Uterus (tissue), 3 donors: ENCODE measurements at regions not wholly inside any gene's neighbourhood (a gene's known extent, or its start where the extent isn't known, plus 50 kb on each side); places are given as distances from the start of the nearest gene placed in this dataset.

Source experiments
- DNase-seq, 2 donors: peaks; one replicate each; pipeline ENCODE4 v3.0.0-alpha.2; 2019 to 2020
- H3K27ac ChIP-seq, 2 donors: fragments of 200-600 bp; sonication (generic); 1 replicate in 1 of 2; 2 replicates in 1 of 2; pipeline ENCODE4 v1.5.1; 2016 to 2018
- H3K27me3 ChIP-seq, 2 donors: fragments of 200-600 bp; sonication (generic); one replicate each; pipeline ENCODE4 v1.5.1; 2018 to 2019; ENCODE audit warnings: control low read depth in 1 of 2
- H3K36me3 ChIP-seq, 2 donors: fragments of 200-600 bp; sonication (generic); one replicate each; pipeline ENCODE4 v1.5.1; 2019; ENCODE audit warnings: control low read depth in 1 of 2
- H3K4me1 ChIP-seq, 2 donors: fragments of 200-600 bp; sonication (generic); one replicate each; pipeline ENCODE4 v1.5.1; 2018 to 2019; ENCODE audit warnings: control low read depth in 1 of 2
- H3K4me3 ChIP-seq, 2 donors: fragments of 200-600 bp; sonication (generic); 1 replicate in 1 of 2; 2 replicates in 1 of 2; pipeline ENCODE4 v1.5.1; 2018 to 2019; ENCODE audit warnings: mild to moderate bottlenecking in 1 of 2
- H3K9me3 ChIP-seq, 2 donors: fragments of 200-600 bp; sonication (generic); one replicate each; pipeline ENCODE4 v1.5.1; 2019; ENCODE audit warnings: control low read depth in 1 of 2
- POLR2A ChIP-seq, 2 donors: fragments of 450-650 bp; IDR thresholded peaks; one replicate each; pipeline ENCODE4 v1.6.1; 2016; ENCODE audit warnings: antibody characterized with exemption in 2 of 2, mild to moderate bottlenecking in 1 of 2, moderate library complexity in 1 of 2
- intact Hi-C: fragments of 100-400 bp; cut with DNase I; formaldehyde crosslinking; loops from one replicate; pipeline ENCODE4 v1.15.1; 2023; ENCODE audit warnings: low total_unique reads
- TF ChIP-seq, protein P1 (sequence below), 4 experiments: fragments of 200-600 bp in 2 of 4; fragments of 450-650 bp in 2 of 4; sonication (generic) in 2 of 4; IDR thresholded peaks; one replicate each; pipeline ENCODE4 v1.5.1; 2016 to 2019; ENCODE audit warnings: antibody characterized with exemption in 4 of 4, mild to moderate bottlenecking in 2 of 4, moderate library complexity in 1 of 4
- donor health status: DM: yes; HTN: yes; CAD: no.

DNA sequence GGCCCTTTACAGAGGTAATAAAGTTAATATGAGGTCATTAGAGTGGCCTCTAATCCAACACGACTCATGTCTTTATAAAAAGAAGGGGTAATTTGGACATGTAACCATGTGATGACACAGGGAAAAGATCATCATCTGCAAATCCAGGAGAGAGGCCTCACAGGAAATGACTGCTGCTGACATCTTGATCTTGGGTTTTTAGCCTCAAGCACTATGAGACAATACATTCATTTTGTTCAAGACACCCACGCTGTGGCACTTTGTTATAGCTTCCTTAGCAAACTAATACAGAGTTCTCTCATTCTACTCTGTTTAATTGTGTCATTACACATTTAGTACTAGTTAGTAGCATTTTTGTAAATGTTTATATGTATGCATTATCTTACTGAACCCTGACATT lies 64.0 kb upstream of the RUNX1 start:
- TF ChIP-seq, protein P1, sequence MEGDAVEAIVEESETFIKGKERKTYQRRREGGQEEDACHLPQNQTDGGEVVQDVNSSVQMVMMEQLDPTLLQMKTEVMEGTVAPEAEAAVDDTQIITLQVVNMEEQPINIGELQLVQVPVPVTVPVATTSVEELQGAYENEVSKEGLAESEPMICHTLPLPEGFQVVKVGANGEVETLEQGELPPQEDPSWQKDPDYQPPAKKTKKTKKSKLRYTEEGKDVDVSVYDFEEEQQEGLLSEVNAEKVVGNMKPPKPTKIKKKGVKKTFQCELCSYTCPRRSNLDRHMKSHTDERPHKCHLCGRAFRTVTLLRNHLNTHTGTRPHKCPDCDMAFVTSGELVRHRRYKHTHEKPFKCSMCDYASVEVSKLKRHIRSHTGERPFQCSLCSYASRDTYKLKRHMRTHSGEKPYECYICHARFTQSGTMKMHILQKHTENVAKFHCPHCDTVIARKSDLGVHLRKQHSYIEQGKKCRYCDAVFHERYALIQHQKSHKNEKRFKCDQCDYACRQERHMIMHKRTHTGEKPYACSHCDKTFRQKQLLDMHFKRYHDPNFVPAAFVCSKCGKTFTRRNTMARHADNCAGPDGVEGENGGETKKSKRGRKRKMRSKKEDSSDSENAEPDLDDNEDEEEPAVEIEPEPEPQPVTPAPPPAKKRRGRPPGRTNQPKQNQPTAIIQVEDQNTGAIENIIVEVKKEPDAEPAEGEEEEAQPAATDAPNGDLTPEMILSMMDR (IDR thresholded peaks at IDR 0.05) = no peak
- no peak for TF ChIP-seq POLR2A (IDR thresholded peaks at IDR 0.05)
- H3K9me3 ChIP-seq = no peaks in the 10 kb centered on the region

DNA sequence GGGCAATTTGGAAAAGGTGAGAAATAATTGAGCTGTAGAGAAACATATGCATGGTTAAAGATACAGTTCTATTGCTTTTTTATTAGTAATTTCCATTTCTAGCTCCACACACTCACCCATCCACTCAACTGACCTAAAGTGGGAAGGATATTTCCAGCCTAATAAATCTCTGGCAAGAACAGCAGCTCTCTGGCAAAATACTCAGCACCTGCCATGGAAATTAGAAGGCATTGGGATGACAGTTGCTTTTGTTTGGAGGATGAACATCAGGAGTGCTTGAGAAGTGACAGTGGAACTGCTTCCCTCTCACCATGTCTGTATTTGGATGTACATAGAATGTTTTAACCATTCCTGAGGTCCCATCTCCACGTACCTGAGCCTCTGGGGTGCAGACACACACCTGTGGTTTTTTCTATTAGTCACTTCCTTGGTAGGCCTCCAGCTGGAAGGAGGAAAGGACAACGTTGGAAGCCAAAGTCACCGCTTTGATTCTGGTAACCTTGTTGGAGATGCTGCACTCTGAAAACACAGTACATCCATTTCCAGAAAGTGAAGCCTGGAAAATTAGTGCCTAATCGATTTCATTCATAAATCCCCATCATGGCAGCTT lies 62.3 kb upstream of the RUNX1 start:
- H3K4me1 ChIP-seq = no peaks in the 10 kb centered on the region
- H3K4me3 ChIP-seq = no peak overlapping the region
- H3K9me3 ChIP-seq = no peaks in the 10 kb centered on the region
- H3K36me3 ChIP-seq = no peaks in the 10 kb centered on the region
- H3K27ac ChIP-seq = no peak overlapping the region
- TF ChIP-seq, protein P1 (IDR thresholded peaks at IDR 0.05) = no peak
- no peak for TF ChIP-seq POLR2A (IDR thresholded peaks at IDR 0.05)
- DNase-seq = no peak
- intact Hi-C loops = no loop called here
- H3K27me3 ChIP-seq = no peaks in the 10 kb centered on the region

More for the DNA sequence above, 64.0 kb upstream of the RUNX1 start:
- Histone ChIP-seq H3K36me3 (no peaks in the 10 kb centered on the region), H3K27ac (no peak overlapping the region), H3K27me3 (no peaks in the 10 kb centered on the region), H3K4me3 (no peak overlapping the region), H3K4me1 (no peaks in the 10 kb centered on the region)
- no peak for DNase-seq
- intact Hi-C loops = no loop called here

DNA sequence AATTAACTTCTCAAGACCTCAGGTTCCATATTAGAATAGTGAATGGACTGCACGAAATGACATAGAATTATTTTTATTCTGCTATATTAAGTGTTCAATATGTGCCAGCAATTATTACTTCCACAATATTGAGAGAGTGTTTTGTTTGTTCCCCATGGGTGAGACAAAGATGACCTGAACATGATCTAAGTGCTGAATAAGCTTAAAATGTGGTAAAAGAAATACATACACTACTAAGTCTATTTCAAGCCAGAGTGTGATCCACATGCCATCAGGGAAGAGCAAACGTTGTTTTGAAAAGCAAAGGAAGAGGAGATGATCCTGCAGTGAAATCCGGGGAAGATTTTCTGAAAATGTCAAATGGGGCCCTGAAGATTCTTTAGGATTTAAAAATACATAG lies 59.8 kb upstream of the RUNX1 start:
- Histone ChIP-seq H3K9me3 (no peaks in the 10 kb centered on the region), H3K27ac (no peak overlapping the region), H3K27me3 (no peaks in the 10 kb centered on the region), H3K36me3 (no peaks in the 10 kb centered on the region), H3K4me1 (no peaks in the 10 kb centered on the region), H3K4me3 (no peak overlapping the region)
- intact Hi-C loops = no loop called here
- no peak for DNase-seq
- TF ChIP-seq, protein P1 (IDR thresholded peaks at IDR 0.05) = no peak
- TF ChIP-seq POLR2A (IDR thresholded peaks at IDR 0.05) = no peak

DNA sequence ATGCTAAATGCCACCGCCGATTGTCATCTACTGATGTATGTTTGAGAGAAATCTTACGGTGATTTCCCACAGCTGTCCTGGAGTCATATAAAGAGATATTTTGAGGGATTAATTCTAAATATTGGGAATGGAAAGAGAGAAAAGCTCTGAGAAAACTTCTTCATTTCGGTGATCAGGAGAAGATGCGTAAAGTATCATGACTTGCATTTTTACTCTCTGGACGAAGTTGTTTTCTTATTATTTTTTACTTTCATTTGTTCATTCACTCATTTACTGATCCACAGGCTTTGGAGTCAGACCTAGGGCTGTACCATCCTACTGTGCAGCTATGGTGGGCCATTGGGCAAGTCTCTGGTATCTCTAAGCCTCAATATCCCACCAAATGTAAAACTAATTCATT lies 58.4 kb upstream of the RUNX1 start:
- TF ChIP-seq POLR2A (IDR thresholded peaks at IDR 0.05) = no peak
- TF ChIP-seq, protein P1 (IDR thresholded peaks at IDR 0.05) = no peak
- H3K9me3 ChIP-seq = no peaks in the 10 kb centered on the region
- intact Hi-C loops = no loop called here
- DNase-seq = no peak
- no peak overlapping the region for H3K27ac ChIP-seq
- H3K4me3 ChIP-seq = no peak overlapping the region
- no peaks in the 10 kb centered on the region for H3K27me3 ChIP-seq
- no peaks in the 10 kb centered on the region for H3K4me1 ChIP-seq
- H3K36me3 ChIP-seq = no peaks in the 10 kb centered on the region

DNA sequence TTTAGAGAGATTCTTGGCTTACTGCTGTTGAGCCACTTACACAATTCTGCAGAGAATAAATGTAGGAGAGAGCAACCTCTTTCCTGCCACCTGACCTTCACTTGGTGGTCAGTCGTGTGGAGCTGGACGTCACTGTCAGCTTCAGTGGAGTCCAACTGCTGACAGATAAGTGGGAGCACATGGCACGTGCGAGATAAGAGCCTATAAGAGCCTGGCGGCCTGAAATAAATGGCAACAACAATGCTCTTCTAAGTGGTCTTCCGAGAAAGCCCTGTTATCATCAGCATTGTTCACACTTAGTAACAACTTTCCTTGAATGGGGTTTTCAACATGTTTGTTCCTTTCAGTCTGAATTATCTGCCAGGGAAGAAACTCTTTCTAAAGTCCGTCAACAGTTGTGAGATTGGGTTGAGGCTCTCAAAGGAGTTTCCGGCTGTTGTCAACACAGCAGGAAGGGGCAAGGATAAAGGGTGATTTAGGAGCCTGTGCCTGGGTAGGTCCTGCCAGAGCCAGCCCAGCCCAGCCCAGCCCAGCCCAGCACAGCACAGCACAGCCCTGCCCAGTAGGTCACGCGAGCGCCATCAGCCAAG lies 57.2 kb upstream of the RUNX1 start:
- no peaks in the 10 kb centered on the region for H3K36me3 ChIP-seq
- no peaks in the 10 kb centered on the region for H3K27me3 ChIP-seq
- intact Hi-C loops = no loop called here
- TF ChIP-seq, protein P1 (IDR thresholded peaks at IDR 0.05) = no peak
- no peak for TF ChIP-seq POLR2A (IDR thresholded peaks at IDR 0.05)
- no peak for DNase-seq
- H3K27ac ChIP-seq = no peak overlapping the region
- no peaks in the 10 kb centered on the region for H3K4me1 ChIP-seq
- no peak overlapping the region for H3K4me3 ChIP-seq
- no peaks in the 10 kb centered on the region for H3K9me3 ChIP-seq
